Fibroblast of lung (primary cell): ENCODE measurements at regions not wholly inside any gene's neighbourhood (a gene's known extent, or its start where the extent isn't known, plus 50 kb on each side); places are given as distances from the start of the nearest gene placed in this dataset.
A peak's percentile ranks its signal among the peaks of the same experiment; 100 is the strongest.

Experiments
- DNase-seq, 2 donors: peaks; one replicate each; pipeline versions ENCODE4 v3.0.0 to v3.0.0-alpha.2; 2010; ENCODE audit warnings: low read depth in 2 of 2
- H2AFZ ChIP-seq: 2 replicates; pipeline ENCODE4 v1.5.1; 2012; ENCODE audit warnings: low read length, control low read depth, inconsistent platforms
- H3K27ac ChIP-seq: 2 replicates; pipeline ENCODE4 v1.5.1; 2011; ENCODE audit warnings: low read length, control low read depth; ENCODE audit not compliant: insufficient read depth
- H3K27me3 ChIP-seq: 2 replicates; pipeline ENCODE4 v1.5.1; 2011; ENCODE audit warnings: mild to moderate bottlenecking, low read length; ENCODE audit not compliant: control insufficient read depth, insufficient read depth
- H3K36me3 ChIP-seq: 2 replicates; pipeline ENCODE4 v1.5.1; 2011; ENCODE audit warnings: low read length; ENCODE audit not compliant: control insufficient read depth, insufficient read depth
- H3K4me1 ChIP-seq: 2 replicates; pipeline ENCODE4 v1.5.1; 2011; ENCODE audit warnings: low read length; ENCODE audit not compliant: control insufficient read depth, insufficient read depth; ENCODE audit errors: extremely low read depth
- H3K4me2 ChIP-seq: 2 replicates; pipeline ENCODE4 v1.5.1; 2011; ENCODE audit warnings: low read length, control low read depth; ENCODE audit not compliant: insufficient read depth; ENCODE audit errors: extremely low read depth
- H3K4me3 ChIP-seq, 4 experiments: fragments of 200-600 bp in 1 of 4; sonication (generic) in 1 of 4; replicated peaks in 1 of 4; 2 replicates each; pipeline ENCODE4 v1.5.1; 2011 to 2016; ENCODE audit warnings: low read length in 4 of 4, low read depth in 3 of 4, mild to moderate bottlenecking in 3 of 4, control low read depth in 2 of 4, inconsistent platforms in 1 of 4, mixed read lengths in 1 of 4; ENCODE audit not compliant: insufficient read depth in 1 of 4; ENCODE audit errors: control extremely low read depth in 1 of 4
- H3K79me2 ChIP-seq: 2 replicates; pipeline ENCODE4 v1.5.1; 2012; ENCODE audit warnings: mild to moderate bottlenecking, low read length, inconsistent platforms; ENCODE audit not compliant: control insufficient read depth, insufficient read depth
- H3K9ac ChIP-seq: 2 replicates; pipeline ENCODE4 v1.5.1; 2011; ENCODE audit warnings: mild to moderate bottlenecking, low read length, control low read depth; ENCODE audit not compliant: insufficient read depth
- H3K9me3 ChIP-seq: 2 replicates; pipeline ENCODE4 v1.5.1; 2012; ENCODE audit warnings: low read depth, low read length; ENCODE audit not compliant: control insufficient read depth, insufficient read depth
- H4K20me1 ChIP-seq: 2 replicates; pipeline ENCODE4 v1.5.1; 2011; ENCODE audit warnings: low read length; ENCODE audit not compliant: control insufficient read depth, insufficient read depth; ENCODE audit errors: extremely low read depth
- EZH2 ChIP-seq: IDR thresholded peaks from 2 replicates; pipeline ENCODE4 v1.5.1; 2012; ENCODE audit warnings: low read length, control low read depth, mild to moderate bottlenecking; ENCODE audit errors: missing control alignments
- TF ChIP-seq, protein P1 (sequence below), 2 donors: IDR thresholded peaks in 1 of 2; conservative IDR thresholded peaks in 1 of 2; 1 replicate in 1 of 2; 2 replicates in 1 of 2; pipeline ENCODE4 v1.5.1; 2011 to 2012; ENCODE audit warnings: low read length in 2 of 2, control low read depth in 1 of 2, inconsistent platforms in 1 of 2, low read depth in 1 of 2, mild to moderate bottlenecking in 1 of 2

DNA sequence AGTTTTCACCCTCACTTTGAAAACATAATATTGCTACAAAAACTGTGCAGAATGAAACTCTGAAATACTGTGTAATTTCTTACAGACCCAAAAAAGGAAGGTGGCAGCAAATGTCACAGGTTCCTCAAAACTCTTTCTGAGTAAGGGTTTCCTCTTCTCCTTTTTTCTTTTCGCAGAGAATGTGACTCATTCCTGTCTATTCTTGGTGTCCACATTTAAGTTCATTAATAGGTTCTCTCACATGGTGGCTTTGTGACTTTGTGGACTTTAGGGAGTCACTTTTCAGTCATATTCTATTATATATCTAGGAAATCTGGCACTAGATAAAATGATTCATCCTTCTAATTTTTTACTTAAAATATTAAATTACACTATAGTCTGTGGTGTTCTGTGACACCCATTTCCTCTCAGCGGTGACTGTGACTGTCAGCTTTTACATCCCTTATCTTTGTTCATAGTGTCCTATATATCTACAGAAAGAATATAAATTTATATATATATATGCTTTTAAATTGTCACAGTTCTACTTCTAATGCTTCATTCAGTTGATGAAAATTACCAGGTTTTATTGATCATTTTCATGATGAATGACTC lies 126.8 kb upstream of the HCRTR2 start:
- Histone ChIP-seq H4K20me1 (no peaks in the 10 kb centered on the region), H3K9ac (no peak overlapping the region), H3K4me1 (no peaks in the 10 kb centered on the region), H3K36me3 (no peaks in the 10 kb centered on the region), H3K9me3 (no peaks in the 10 kb centered on the region), H3K4me2 (no peak overlapping the region), H3K27ac (no peak overlapping the region), H2AFZ (no peak overlapping the region), H3K79me2 (no peaks in the 10 kb centered on the region), H3K27me3 (no peaks in the 10 kb centered on the region), H3K4me3 (no peak overlapping the region)
- no peak for TF ChIP-seq EZH2
- TF ChIP-seq, protein P1, sequence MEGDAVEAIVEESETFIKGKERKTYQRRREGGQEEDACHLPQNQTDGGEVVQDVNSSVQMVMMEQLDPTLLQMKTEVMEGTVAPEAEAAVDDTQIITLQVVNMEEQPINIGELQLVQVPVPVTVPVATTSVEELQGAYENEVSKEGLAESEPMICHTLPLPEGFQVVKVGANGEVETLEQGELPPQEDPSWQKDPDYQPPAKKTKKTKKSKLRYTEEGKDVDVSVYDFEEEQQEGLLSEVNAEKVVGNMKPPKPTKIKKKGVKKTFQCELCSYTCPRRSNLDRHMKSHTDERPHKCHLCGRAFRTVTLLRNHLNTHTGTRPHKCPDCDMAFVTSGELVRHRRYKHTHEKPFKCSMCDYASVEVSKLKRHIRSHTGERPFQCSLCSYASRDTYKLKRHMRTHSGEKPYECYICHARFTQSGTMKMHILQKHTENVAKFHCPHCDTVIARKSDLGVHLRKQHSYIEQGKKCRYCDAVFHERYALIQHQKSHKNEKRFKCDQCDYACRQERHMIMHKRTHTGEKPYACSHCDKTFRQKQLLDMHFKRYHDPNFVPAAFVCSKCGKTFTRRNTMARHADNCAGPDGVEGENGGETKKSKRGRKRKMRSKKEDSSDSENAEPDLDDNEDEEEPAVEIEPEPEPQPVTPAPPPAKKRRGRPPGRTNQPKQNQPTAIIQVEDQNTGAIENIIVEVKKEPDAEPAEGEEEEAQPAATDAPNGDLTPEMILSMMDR (conservative IDR thresholded peaks at IDR 0.05 in 1 of 2, IDR thresholded peaks at IDR 0.05 in 1 of 2; ENCODE audit: low read depth in 1 of 2, low read length in 2 of 2): no peak
- DNase-seq: peak in 1 of 2 donors; percentile 2

DNA sequence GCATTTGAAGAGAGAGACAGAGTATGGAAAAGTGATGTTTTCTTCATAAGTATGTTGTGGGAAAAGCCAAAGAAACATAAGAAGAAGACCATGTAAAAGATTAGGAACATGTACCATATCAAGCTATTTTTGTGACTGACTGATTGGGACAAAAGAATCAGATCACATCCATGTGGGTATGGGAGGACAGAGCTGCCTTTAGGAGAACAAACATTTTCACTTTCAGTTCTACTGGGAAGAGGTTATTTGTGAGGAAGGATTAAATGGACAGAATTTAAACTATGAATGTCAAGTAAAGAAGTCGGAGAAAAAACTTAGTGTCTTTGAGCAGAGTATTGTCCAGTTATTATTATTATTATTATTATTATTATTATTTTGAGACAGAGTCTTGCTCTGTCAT lies 124.4 kb upstream of the HCRTR2 start:
- H3K4me3 ChIP-seq: no peak overlapping the region
- H3K27ac ChIP-seq: no peak overlapping the region
- H3K4me1 ChIP-seq: no peaks in the 10 kb centered on the region
- H3K9ac ChIP-seq: no peak overlapping the region
- no peak overlapping the region for H3K4me2 ChIP-seq
- H3K27me3 ChIP-seq: no peaks in the 10 kb centered on the region
- no peak overlapping the region for H2AFZ ChIP-seq
- TF ChIP-seq EZH2: no peak
- TF ChIP-seq, protein P1 (conservative IDR thresholded peaks at IDR 0.05 in 1 of 2, IDR thresholded peaks at IDR 0.05 in 1 of 2; ENCODE audit: low read depth in 1 of 2, low read length in 2 of 2): no peak
- H3K9me3 ChIP-seq: no peaks in the 10 kb centered on the region
- H3K36me3 ChIP-seq: no peaks in the 10 kb centered on the region
- no peaks in the 10 kb centered on the region for H3K79me2 ChIP-seq
- DNase-seq: no peak
- no peaks in the 10 kb centered on the region for H4K20me1 ChIP-seq

DNA sequence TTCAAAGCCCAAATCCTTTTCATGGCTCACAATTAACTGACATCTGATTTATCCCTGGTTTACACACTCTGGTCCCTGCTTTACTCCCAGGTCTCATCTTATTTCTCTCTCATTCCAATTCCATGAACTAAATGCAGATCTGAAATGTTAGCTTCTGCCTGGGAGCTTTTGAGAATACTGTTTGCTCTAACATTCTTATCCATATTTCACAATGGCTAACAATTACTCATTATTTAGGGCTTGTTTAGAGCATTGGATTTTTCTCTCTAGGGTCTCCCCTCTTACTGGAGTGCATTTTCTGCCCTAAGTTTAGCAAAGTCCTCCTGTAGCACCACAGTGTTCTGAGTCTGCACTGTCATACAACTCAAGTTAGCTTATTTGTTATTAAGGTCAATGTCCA lies 121.5 kb upstream of the HCRTR2 start:
- Histone ChIP-seq H3K27ac (no peak overlapping the region), H3K4me1 (no peaks in the 10 kb centered on the region), H3K4me2 (no peak overlapping the region), H3K9ac (no peak overlapping the region), H3K27me3 (no peaks in the 10 kb centered on the region), H3K4me3 (no peak overlapping the region), H2AFZ (no peak overlapping the region), H3K36me3 (no peaks in the 10 kb centered on the region), H4K20me1 (no peaks in the 10 kb centered on the region), H3K9me3 (no peaks in the 10 kb centered on the region), H3K79me2 (no peaks in the 10 kb centered on the region)
- DNase-seq: no peak
- TF ChIP-seq EZH2: no peak
